ENCODE measurements at regions not wholly inside any gene's neighbourhood (a gene's known extent, or its start where the extent isn't known, plus 50 kb on each side); places are given as distances from the start of the nearest gene placed in this dataset.
"Not testable (repeated sequence)": the region's sequence is repeated elsewhere in the genome, so short reads cannot be mapped to it uniquely, and the experiment has no call there.

- DNase-seq = no peak
Observed at GRCh38 chr12:66733321-66733720, 54.4 kb upstream of the GRIP1 start.

DNA sequence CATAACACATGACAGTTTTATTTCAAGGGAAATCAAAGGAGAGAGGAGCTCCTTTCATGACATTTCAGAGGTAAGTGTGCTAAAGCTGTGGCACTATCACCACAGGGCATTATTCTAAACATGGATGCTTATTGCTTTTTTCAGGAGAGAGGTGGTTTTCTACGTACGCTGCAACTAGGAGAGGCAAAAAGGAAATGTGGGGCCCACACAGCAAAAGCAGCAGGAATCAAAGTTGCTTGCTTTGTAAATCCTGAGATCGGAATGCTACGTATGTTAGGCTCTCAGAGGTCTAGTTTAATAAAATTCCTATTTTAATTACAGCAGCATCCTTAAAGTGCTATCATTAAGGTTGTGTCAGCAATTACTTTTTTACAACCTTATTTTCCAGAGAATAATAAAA lies 55.0 kb upstream of the GRIP1 start:
- DNase-seq = no peak

DNA sequence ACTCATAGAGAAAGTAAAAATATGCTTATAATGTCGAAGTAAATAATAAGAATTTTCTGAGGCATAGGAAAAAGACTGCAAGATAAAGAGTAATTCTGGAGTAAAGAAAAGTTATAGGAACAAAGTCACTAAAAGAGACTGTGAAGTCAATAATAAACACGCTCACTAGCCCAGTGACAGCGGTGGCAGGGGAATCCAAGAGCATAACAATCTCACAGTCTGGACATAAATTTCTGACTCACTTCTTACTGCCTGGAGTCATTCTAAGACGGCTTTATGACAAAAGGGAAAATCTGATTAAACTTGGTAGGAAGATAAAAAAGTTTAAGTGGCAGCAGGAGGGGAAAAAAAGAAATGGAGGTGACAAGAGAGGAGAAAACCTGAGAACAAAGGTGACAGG lies 56.4 kb upstream of the GRIP1 start:
- DNase-seq = no peak

- no peak for DNase-seq
Observed at GRCh38 chr12:66736931-66737330, 58.1 kb upstream of the GRIP1 start.

GRCh38 chr12:66739266-66739665 lies 60.4 kb upstream of the GRIP1 start:
- no peak for DNase-seq

DNA sequence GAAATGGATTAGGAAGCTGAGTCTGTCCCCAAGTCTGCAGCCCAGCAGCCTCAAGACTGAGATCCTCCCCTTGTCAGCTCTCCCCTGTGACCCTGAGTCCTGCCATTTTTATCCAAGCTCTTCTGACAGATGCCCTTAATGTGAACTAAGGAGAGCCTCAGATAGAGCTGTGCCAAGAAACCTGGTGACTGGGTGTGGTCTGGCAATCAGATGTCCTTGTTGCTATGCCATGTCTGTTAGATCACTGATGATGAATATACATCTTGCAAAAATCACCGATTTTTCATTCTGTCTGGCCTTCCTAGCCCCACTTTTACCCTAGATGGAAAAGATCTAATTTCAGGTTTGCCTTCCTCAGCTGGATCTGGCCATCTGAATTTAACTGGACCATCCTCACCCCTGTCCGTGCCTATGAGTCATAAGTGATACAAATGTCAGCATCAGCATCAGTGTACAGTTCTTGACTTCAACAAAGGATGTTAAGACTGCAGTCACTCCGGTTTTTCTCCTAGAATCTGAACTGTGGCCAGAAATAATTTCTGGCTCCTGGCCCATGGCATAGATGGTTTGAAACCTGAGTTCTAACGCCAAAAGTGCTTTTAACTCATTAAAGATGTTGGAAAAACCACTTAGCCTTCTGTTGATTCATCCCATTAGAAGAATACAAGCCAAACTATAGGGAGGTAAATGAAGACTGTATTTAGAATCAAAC lies 61.2 kb upstream of the GRIP1 start:
- DNase-seq = no peak

DNA sequence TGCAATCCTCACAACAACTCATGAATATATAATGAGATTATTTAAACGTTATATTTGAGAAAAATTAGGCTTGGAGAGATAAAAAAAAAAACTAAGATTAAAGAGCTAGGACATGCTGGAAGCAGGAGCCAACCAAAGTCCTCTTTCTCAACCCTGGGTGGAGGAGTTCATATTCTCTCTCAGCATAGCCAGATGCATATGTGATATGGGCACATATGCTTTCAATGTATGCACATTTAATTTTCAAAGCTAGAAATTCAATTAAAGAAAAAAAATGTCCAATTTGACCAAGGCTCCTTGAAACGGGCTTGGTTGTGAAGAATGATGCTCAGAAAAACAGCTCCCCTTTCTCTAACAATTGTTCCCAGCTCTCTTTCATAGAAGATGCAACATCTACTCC lies 61.9 kb upstream of the GRIP1 start:
- no peak for DNase-seq

DNA sequence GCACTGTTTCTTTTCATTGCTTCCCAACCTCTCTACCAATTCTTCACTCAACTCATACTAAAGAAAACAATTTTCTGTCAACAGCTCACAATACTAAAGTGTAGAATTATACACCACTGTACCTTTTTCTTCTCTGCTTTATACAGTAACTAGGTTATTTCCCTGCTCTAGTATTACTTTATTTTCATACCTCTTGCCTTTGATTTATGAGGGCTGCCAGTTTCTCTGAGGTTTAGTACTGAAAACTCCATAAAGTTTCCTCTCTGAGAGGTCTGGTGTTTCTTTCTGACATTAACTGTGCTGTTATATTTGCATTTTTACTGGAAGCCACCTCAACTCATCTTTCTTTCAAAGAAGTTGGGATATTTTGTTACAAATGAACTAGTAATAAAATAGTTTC lies 63.0 kb upstream of the GRIP1 start:
- no peak for DNase-seq

- peak; percentile 9 for DNase-seq
Observed at GRCh38 chr12:66742508-66743367, 63.9 kb upstream of the GRIP1 start.

GRCh38 chr12:66744461-66744860 lies 65.6 kb upstream of the GRIP1 start:
- no peak for DNase-seq

- no peak for DNase-seq
Observed at GRCh38 chr12:66744956-66745383, 66.1 kb upstream of the GRIP1 start.

DNA sequence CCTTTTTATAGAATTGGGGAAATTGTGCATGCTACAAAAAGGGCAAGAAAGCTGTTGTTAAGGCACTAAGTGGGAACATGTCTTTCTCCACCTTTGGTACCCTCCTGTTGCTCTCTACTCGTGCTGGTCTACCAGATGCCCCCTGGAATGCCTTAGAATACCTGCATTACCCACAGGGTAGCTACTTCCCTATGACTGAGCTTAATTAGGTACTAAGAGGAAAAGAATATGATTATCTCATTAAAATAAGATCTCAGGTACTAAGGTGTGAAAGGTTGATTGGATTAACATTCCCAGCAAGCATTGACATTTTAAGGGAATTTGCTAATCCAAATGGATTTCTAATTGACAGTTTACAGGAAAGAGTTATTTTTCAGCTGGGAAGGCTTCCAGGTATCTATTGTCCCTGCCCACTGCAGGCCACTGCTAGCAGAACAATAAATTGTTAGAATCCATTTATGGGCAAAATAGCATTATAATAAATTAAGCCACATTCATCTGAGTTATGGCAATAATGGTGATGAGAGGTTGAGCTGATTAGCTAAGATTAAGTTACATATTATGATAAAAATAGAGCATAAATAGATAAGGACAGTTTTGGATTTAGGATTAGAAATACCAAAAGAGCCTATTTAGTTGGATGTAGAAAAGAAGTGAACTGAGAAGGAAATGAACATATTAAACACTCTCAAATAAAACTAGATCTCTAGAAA lies 67.8 kb upstream of the GRIP1 start:
- no peak for DNase-seq

- DNase-seq = no peak
Observed at GRCh38 chr12:66751432-66752113, 72.7 kb upstream of the GRIP1 start.

- no peak for DNase-seq
Observed at GRCh38 chr12:66753810-66754209, 74.9 kb upstream of the GRIP1 start.

GRCh38 chr12:66755727-66756395 lies 77.0 kb upstream of the GRIP1 start:
- peak; percentile 48 for DNase-seq

DNA sequence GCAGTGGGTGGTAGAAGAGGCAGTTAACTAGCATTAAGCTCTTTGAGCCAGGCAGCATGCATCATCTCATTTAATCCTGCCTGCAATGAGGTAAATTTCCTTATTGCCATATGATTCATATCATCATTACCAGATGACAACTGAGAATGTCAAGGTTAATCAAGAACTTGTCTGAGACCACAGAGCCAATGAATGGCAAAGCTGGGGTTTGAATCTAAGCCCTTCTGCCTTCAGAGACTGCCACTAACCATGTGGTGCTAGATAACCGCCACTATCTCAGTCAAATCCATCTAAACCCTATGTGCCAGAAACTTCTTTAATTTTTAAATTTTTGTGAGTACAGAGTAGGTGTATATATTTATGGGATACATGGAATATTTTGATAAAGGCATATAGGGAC lies 77.8 kb upstream of the GRIP1 start:
- no peak for DNase-seq

- not testable (repeated sequence) for DNase-seq
Observed at GRCh38 chr12:66760122-66760521, 81.2 kb upstream of the GRIP1 start.

DNA sequence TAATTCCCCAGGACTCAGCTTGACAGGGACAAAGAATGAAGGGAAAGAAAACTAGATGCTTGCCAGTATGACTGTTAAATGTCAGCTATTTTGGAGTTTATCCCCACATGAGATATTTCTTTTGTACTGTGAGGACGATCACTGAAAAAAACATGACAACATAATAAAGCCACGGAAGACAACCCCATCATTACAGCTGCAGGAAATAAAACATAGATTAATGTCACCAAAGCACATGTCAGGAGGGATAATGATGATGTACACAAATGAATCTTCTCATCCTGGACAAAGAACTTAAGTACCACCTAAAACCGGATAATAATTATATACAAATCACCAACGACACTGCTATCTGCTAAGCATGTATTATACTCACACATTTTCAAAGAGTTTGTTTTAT lies 84.6 kb upstream of the GRIP1 start:
- DNase-seq = no peak

GRCh38 chr12:66765204-66765603 lies 86.3 kb upstream of the GRIP1 start:
- no peak for DNase-seq

GRCh38 chr12:66767536-66767935 lies 88.7 kb upstream of the GRIP1 start:
- DNase-seq = no peak

GRCh38 chr12:66768293-66768692 lies 89.4 kb upstream of the GRIP1 start:
- no peak for DNase-seq

- DNase-seq = no peak
Observed at GRCh38 chr12:66774929-66775328, 96.1 kb upstream of the GRIP1 start.

GRCh38 chr12:66775871-66776270 lies 97.0 kb upstream of the GRIP1 start:
- DNase-seq = no peak
